ES-I3 (cell line): ENCODE measurements at regions not wholly inside any gene's neighbourhood (a gene's known extent, or its start where the extent isn't known, plus 50 kb on each side); places are given as distances from the start of the nearest gene placed in this dataset.
"Not testable (repeated sequence)": the region's sequence is repeated elsewhere in the genome, so short reads cannot be mapped to it uniquely, and the experiment has no call there.

ENCODE experiments used
- H3K36me3 ChIP-seq: 2 replicates; pipeline ENCODE4 v1.6.1; 2013; ENCODE audit warnings: mild to moderate bottlenecking, low read length, control low read depth, moderate library complexity; ENCODE audit not compliant: insufficient read depth
- H3K4me1 ChIP-seq: 2 replicates; pipeline ENCODE4 v1.6.1; 2013; ENCODE audit warnings: mild to moderate bottlenecking, control low read depth, low read length; ENCODE audit not compliant: insufficient read depth
- H3K9ac ChIP-seq: 2 replicates; pipeline ENCODE4 v1.6.1; 2013; ENCODE audit warnings: low read depth, mild to moderate bottlenecking, low read length, moderate library complexity
- H3K9me3 ChIP-seq: 2 replicates; pipeline ENCODE4 v1.6.1; 2013; ENCODE audit warnings: mild to moderate bottlenecking, low read length, moderate library complexity; ENCODE audit not compliant: control insufficient read depth, insufficient read depth

DNA sequence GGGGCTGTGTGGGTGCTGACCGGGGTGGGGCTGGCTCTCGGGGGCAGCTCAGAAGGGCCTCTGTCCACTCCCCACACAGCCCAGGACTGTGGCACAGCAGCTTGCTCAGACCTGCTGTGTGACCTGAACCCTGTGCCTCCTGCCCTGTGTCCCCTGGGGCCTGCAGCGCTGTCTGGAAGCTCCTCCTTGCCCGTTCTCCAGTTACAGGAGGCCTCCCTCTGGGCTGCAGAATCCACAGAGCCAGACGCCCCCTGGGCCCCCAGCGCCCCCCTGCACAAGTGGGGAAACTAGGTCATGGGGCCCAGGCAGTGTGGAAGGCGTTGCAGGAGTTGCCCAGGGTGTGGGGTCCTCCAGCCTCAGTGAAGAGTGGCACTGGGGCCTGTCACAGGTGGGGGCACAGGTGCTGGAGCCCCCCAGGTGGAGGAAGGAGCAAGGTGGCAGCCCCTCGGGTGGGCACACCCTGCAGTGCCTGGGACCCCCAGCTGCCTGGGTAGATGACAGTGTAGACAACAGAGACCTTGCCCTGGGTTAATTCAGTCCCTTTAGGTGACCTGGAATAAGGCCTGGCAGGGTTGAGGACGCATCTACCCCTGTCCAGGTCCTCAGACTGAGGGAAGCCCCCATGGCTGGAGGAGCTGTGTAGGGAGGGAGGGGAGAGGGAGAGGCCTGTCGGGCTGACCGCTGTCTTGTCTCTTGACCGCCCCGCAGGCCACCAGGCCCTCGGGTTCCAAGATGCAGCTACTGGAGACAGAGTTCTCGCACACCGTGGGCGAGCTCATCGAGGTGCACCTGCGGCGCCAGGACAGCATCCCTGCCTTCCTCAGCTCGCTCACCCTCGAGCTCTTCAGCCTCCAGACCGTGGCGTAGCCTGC lies 120.2 kb downstream of the IGLL1 start:
- H3K9ac ChIP-seq, H3K9me3 ChIP-seq, H3K36me3 ChIP-seq, H3K4me1 ChIP-seq: not testable (repeated sequence)

DNA sequence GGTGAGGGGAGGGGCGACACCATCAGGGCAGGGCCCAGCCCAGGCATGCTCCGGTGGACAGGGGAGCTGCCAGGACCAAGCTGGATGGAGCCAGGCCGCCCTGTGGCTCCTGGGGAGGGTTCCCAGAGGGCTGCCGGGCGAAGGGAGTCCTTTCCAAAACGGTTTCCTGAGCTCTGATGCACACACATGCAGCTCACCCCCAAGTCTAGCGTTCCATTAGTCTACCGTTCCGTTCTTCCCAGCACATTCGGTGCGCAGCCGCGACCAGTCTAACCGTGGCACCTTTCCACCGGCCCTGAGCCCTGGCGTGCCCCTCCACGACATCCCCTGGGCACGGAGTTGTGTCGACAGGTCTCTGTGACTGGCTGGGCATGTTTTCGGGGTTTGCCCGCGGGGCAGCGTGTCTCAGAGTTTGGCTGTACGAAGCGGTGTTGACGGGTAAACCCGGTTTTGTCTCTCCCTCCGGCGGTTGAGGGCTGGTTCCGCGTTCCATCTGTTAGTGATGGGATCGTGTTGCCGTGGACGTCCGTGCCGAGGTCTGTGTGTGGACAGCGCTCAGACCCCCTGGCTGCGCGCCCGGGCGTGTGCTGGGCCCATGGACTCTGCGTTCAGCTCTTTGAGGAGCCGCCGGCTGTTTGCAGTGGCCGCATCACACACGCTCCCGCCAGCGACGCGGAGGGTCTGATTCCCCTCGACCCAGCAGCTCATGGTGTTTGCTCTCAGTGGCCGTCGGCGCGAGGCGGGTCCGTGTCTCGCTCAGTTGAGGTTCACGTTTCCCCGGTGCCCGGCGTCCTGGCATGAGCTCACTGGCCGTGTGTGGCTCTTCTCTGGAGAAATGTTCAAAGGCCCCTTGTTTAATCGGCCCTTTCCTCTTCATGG lies 121.2 kb downstream of the IGLL1 start:
- Histone ChIP-seq H3K4me1 (no peaks in the 10 kb centered on the region), H3K9ac (no peak overlapping the region)

DNA sequence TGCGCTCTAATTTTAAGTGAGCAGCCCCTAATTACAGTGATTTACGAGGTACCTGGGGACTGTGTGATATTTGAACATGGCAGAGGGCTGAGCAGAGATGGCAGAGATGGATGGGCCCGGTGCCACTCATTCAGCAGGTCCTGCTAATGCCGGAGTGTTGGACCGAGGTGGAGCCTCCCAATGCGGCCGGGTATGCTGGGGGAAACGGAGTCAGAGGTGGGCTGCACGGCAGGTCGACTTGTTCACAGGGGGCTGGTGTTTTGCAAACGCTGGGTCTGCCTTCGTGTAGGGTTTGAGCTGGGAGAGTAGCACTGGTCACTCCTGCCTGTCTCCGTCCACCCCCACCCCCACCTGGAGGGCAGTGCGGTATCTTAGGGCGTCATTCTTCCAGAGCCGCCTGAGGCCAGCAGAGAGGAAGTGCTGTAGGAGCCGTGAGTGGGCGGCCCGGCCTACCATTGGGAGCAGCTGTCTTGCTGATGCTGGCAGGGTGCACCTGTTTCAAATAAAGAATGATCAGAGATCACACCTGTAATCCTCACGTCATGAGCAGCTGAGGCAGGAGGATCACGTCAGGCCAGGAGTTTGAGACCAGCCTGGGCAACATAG lies 122.6 kb downstream of the IGLL1 start:
- Histone ChIP-seq H3K36me3 (no peaks in the 10 kb centered on the region), H3K4me1 (no peaks in the 10 kb centered on the region), H3K9me3 (no peaks in the 10 kb centered on the region), H3K9ac (no peak overlapping the region)

More for the DNA sequence above, 121.2 kb downstream of the IGLL1 start:
- Histone ChIP-seq H3K36me3 (no peaks in the 10 kb centered on the region), H3K9me3 (no peaks in the 10 kb centered on the region)

DNA sequence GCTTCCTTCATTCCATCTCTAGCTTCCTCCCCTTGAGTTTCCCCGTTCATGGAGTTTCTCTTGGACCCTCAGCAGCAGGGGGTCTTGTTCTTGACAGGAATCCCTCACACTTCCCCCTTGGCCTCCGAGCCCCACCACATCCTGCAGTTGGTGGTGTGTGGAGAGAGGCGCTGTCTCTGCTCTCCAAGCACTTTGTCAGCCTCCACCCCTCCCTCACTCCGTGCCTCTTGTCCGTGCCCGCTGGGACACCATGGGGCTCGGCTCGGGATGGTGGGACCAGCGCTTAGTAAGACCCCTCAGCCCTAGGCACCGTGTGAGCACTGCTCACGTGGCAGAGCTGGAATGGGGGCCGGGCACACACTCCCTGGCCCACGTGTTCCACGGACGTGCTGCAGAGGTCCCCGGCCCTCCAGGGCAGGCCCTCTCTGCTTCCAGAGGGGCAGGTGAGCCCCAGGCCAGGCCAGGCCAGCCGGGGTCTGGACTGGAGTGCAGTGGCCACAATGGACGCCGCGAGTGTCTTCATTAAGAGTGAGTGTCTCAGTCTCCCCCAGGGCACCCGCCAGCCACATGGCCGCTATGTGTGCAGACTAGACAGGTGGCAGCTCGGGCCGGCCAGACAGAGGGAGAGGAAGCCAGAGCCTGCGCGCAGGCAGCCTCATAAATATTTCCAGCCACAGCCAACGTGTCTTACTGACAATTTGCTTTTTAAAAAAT lies 123.3 kb downstream of the IGLL1 start:
- H3K9ac ChIP-seq, H3K9me3 ChIP-seq, H3K36me3 ChIP-seq, H3K4me1 ChIP-seq: not testable (repeated sequence)

DNA sequence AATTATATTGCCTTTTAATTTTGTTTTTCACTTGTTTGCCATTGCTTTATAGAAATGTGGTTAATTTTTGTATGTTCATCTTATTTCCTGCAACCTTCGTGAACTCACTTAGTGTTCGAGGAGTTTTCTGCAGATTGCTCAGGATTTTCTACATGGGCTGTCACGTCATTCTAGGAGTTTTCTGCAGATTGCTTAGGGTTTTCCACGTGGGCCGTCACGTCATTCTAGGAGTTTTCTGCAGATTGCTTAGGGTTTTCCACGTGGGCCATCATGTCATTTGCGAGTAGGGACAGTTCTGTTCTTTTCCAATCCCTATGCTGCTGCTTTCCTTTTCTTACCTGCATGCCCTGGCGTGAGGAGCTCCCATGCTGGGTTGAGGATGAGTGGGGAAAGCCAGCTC lies 125.7 kb downstream of the IGLL1 start:
- H3K9ac ChIP-seq, H3K36me3 ChIP-seq, H3K4me1 ChIP-seq, H3K9me3 ChIP-seq: not testable (repeated sequence)

DNA sequence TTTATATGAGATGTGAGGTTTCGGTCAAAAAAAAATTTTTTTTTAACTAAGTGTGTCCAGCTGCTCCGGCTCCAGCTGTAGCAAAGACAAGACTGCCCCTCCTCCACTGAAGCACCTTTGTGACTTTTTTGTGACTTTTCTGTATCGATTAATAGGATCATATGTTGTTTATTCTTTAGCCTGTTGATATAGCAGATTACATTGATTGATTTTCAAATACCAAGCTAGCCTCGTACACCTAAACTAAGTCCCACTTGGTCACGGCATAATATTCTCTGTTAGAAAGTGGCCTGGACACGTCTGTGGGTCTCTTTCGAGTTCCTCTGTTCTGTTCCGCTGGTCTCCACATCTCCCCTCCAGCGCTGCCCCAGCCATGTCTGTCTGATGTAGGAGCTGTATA lies 126.8 kb downstream of the IGLL1 start:
- no peak overlapping the region for H3K9ac ChIP-seq
- no peaks in the 10 kb centered on the region for H3K4me1 ChIP-seq
- no peaks in the 10 kb centered on the region for H3K36me3 ChIP-seq
- no peaks in the 10 kb centered on the region for H3K9me3 ChIP-seq

DNA sequence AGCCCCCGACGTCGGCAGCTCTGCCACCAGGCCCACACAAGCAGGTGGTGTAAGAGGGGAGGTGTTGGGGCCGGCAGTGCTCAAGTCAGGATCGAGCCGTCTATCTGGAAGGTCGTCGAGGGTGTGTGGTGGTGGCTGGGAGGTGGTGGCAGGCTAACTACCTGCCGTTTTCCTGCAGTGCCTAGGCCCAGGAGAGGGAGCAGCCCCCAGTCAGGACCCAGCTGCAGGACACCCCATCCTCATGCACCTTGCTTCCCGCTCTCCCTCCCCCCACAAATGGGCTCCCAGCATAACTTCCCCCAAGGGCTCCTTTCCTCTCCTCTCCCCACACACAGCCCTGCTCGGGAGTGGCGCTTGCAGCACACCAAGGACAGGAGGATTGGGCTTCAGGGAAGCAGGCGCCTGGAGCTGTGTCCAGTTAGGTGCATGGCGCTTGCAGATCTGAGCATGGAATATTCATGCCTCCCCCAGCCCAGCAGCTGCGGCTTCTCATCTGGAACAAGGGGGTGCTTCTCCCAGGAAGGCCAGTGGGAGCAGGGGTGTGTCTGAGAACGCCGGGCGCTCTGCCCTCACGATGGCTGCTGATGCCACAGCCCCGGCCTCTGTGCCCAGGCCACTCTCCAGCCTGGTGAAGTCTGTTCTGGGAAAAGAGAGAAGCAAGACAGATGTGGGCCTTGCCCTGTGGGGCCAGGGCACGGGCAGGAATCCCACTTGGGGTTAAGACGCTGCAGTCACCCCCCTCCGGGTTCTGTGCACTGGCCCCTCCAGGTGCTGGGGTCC lies 127.7 kb downstream of the IGLL1 start:
- Histone ChIP-seq H3K9me3 (no peaks in the 10 kb centered on the region), H3K9ac (no peak overlapping the region), H3K4me1 (no peaks in the 10 kb centered on the region), H3K36me3 (no peaks in the 10 kb centered on the region)

DNA sequence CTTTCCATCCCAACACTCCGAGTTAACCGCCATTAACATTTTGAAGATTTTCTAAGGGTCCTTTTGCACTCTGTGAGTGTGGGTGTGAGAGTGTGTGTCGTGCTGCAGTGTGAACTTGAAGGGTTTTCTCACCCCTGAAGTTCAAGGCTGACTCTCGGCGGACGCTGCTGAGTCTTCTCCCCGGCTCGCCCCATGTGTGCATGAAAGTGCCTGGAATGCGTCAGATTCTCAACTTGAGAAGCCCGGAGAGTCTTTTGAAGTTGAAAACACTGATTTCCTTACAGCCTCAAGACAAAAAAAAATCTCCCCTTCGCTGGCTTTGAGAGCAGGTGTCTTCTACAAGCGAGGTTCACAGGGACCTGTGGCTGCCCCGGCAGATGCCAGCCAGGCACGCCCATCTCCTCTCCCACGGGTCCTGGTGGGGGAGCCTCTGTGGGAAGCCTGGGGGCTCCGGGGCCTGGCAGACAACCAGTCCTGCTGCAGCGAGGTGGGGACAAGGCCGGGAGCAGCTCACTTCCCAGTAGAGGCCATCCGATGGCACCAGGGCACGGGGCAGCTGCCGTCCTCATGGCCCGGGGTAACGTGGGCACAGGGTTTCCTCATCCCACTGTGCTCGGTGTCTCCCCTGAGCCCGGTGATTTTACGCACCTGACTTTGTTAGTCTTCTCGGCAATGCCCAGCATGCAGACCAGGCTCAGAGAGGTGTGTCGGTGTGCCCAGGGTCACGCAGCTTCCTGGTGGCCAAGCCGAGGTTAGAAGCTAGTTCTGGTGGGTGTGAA lies 128.4 kb downstream of the IGLL1 start:
- H3K9ac ChIP-seq, result not testable (repeated sequence)

DNA sequence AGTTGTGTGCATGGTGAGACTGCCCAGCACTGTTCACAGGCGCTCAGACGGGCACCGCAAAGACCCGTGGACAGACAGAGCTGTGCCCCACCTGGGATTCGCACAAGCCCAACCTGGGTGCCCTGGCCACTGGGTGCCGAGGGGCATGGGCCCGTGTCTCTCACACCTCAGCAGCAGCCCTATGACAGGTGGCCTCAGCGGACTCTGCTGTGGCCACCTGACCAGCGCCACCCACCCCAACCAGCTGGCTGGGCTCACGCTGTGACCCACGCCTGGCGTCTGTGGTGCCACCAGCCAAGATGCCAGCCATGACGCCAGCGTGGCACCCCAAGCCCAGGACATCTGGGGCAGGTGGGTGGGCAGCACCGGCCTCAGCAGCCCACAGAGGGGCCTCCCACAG lies 129.3 kb downstream of the IGLL1 start:
- not testable (repeated sequence) for H3K36me3 ChIP-seq, H3K9me3 ChIP-seq, H3K4me1 ChIP-seq, H3K9ac ChIP-seq

More for the DNA sequence above, 128.4 kb downstream of the IGLL1 start:
- not testable (repeated sequence) for H3K36me3 ChIP-seq, H3K4me1 ChIP-seq, H3K9me3 ChIP-seq

DNA sequence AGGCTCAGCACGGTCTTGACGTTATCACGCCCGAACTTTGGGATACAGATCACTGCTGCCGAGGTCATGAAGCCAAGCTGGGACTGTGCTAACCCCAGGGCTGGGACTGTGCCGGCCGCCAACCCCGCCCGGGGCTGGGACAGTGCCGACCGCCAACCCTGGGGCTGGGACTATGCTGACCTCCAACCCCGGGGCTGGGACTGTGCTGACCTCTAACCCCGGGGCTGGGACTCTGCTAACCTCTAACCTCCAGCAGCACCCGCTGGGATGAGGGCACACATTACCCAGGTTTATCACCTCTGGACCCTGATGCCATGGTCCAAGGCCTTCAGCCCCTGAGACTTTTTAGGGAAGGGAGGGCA lies 129.7 kb downstream of the IGLL1 start:
- Histone ChIP-seq H3K4me1 (no peaks in the 10 kb centered on the region), H3K36me3 (no peaks in the 10 kb centered on the region), H3K9me3 (no peaks in the 10 kb centered on the region; the same call in 1 of the 2 replicates), H3K9ac (no peak overlapping the region)

DNA sequence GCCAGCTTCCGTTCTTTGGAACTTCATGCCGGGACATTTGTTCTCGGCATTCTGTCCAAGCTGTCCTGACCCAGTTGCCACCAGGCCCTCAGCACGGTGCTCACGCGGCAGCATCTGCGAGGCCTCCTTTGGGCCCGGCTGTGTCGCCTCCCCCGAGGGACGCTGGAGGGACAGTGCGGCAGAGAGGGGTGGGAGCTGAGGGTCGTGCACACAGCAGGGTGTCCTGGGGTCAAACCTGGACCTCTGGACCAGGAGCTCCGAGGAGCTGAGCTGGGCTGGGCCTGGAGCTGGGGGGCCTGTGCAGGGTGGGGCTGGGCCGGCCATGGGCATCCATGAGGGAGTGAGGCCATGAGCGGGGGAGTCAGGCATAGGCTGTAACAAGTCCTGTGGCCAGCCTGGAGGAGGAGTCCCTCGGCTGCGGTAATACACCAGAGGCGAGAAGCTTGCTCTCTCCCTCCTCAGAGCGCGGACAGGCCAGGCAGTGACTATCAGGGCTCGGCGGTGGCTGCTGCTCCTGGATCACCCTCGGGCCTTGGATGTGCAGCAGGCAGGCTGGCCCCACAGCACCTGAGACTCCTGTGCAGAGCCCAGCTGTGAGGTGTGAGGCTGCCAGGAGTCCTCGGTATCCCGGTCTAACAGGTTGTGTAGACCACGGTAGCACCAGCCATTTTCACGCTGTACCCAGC lies 130.2 kb downstream of the IGLL1 start:
- not testable (repeated sequence) for H3K4me1 ChIP-seq, H3K36me3 ChIP-seq, H3K9me3 ChIP-seq, H3K9ac ChIP-seq

DNA sequence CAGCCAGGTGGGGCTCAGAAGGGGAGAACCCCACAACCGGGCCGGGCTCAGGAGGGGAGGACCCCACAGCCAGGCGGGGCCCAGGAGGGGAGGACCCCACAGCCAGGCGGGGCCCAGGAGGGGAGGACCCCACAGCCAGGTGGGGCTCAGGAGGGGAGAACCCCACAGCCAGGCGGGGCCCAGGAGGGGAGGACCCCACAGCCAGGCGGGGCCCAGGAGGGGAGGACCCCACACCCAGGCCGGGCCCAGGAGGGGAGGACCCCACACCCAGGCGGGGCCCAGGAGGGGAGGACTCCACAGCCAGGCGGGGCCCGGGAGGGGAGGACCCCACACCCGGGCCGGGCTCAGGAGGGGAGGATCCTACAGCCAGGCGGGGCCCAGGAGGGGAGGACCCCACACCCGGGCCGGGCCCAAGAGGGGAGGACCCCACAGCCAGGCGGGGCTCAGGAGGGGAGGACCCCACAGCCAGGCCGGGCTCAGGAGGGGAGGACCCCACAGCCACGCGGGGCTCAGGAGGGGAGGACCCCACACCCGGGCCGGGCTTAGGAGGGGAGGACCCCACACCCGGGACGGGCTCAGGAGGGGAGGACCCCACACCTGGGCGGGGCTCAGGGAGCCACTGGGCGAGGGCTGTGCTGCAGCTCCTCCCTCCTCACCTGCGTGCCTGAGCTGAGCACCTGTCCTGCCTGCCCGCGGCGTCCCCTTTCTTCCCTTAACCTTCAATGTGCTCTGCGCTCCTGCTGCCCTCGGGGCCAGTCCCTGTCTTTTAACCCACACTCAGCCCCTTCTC lies 131.4 kb downstream of the IGLL1 start:
- not testable (repeated sequence) for H3K4me1 ChIP-seq, H3K36me3 ChIP-seq, H3K9me3 ChIP-seq

More for the DNA sequence above, 131.4 kb downstream of the IGLL1 start:
- not testable (repeated sequence) for H3K9ac ChIP-seq
